ENCODE measurements at regions not wholly inside any gene's neighbourhood (a gene's known extent, or its start where the extent isn't known, plus 50 kb on each side); places are given as distances from the start of the nearest gene placed in this dataset.

DNA sequence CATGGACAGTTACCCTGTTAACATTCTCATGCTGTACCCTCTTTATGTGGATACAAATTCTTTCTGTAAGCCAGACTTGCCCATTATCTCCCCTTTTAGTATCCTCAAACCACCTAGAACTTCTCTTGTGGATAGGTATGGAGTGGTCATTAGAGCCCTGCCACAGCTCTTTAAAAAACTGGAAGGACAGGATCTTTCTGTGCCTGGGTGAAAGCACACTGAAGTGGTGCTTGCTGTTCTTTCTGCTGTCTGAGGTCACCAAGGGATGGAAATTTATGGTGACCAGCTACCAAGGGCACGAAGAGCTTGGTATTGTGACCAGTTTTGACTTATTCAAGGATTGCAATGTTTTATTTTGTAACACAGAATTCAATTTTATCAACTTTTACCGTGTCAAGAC is 344.2 kb downstream of the CBLL2 start:
- Histone ChIP-seq H3K36me3 (no peaks in the 10 kb centered on the region), H3K4me1 (no peaks in the 10 kb centered on the region), H3K9me3 (no peaks in the 10 kb centered on the region), H3K27me3 (no peaks in the 10 kb centered on the region), H3K4me3 (no peak overlapping the region), H3K27ac (no peak overlapping the region)
- 52 to 70% methylated on average over 2 of the region's 2 CpGs for WGBS, 2 donors
- DNase-seq: no peak
- intact Hi-C loops (cut with DNase I): no loop called here
- TF ChIP-seq POLR2AphosphoS5 (IDR thresholded peaks at IDR 0.05) (no peak), EP300 (IDR thresholded peaks at IDR 0.05) (no peak), POLR2A (IDR thresholded peaks at IDR 0.05) (no peak)
- TF ChIP-seq, protein P1, sequence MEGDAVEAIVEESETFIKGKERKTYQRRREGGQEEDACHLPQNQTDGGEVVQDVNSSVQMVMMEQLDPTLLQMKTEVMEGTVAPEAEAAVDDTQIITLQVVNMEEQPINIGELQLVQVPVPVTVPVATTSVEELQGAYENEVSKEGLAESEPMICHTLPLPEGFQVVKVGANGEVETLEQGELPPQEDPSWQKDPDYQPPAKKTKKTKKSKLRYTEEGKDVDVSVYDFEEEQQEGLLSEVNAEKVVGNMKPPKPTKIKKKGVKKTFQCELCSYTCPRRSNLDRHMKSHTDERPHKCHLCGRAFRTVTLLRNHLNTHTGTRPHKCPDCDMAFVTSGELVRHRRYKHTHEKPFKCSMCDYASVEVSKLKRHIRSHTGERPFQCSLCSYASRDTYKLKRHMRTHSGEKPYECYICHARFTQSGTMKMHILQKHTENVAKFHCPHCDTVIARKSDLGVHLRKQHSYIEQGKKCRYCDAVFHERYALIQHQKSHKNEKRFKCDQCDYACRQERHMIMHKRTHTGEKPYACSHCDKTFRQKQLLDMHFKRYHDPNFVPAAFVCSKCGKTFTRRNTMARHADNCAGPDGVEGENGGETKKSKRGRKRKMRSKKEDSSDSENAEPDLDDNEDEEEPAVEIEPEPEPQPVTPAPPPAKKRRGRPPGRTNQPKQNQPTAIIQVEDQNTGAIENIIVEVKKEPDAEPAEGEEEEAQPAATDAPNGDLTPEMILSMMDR (IDR thresholded peaks at IDR 0.05): no peak

DNA sequence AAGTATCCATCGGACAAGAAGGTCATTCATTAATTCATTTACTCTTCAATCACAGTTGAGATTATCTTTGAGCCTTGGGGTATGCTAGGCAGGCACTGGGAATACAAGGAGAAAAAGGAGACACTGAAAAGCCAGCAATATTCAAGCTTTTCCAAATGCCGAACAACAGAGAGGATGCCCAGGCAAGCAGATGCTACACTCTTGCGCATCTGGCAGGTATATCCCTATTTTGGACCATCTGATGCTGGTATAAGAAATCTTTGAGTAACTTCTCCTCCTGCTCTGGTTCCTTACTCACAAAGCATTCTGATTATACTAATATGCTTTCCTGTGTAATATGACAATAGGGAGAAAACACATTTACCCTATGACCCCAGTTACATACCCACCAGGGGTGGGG is 354.9 kb downstream of the CBLL2 start:
- intact Hi-C loops (cut with DNase I): no loop called here
- TF ChIP-seq, protein P1 (IDR thresholded peaks at IDR 0.05): no peak
- TF ChIP-seq POLR2AphosphoS5 (IDR thresholded peaks at IDR 0.05) (no peak), EP300 (IDR thresholded peaks at IDR 0.05) (no peak), POLR2A (IDR thresholded peaks at IDR 0.05) (no peak)
- Histone ChIP-seq H3K36me3 (no peaks in the 10 kb centered on the region), H3K4me1 (peaks cover 0 to 7% (median 0%) of the 10 kb centered on the region in 4 donors), H3K27me3 (no peaks in the 10 kb centered on the region), H3K4me3 (no peak overlapping the region), H3K27ac (peak overlapping the region in 3 of 4 donors; percentile 14 to 68 (median 60)), H3K9me3 (no peaks in the 10 kb centered on the region)
- WGBS, 2 donors: 66 to 94% methylated on average over 3 of the region's 3 CpGs
- no peak for DNase-seq

DNA sequence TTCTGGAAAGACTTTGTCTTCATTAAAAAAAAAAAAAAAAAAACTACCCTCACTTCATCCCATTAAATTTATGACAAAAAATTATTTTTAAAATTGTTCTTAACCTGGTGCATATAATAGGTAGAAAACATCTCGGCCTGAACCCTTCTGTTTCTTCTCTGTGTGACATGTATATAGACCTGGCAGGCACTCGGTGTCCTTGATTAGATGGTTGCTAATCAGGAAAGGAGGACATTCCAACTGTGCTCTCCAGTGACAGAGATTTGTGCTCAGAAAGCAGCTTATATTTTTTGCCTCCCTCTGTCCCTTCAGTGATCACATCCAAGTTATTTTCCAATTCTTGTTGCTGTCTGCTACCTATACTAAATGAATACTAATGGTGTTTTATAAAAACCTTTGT is 355.6 kb downstream of the CBLL2 start:
- intact Hi-C loops (cut with DNase I): no loop called here
- Histone ChIP-seq H3K4me1 (peaks cover 0 to 7% (median 0%) of the 10 kb centered on the region in 4 donors), H3K27ac (peak overlapping the region in 3 of 4 donors; percentile 47 to 68 (median 60)), H3K9me3 (no peaks in the 10 kb centered on the region), H3K4me3 (no peak overlapping the region), H3K27me3 (no peaks in the 10 kb centered on the region), H3K36me3 (no peaks in the 10 kb centered on the region)
- no peak for TF ChIP-seq POLR2A (IDR thresholded peaks at IDR 0.05)
- peak in 1 of 4 donors; percentile 44 for TF ChIP-seq EP300 (IDR thresholded peaks at IDR 0.05)
- TF ChIP-seq, protein P1 (IDR thresholded peaks at IDR 0.05): no peak
- peak in 3 of 4 donors; percentile 47 to 78 (median 66) for TF ChIP-seq POLR2AphosphoS5 (IDR thresholded peaks at IDR 0.05)
- no peak for DNase-seq
- 72 to 76% methylated on average over 2 of the region's 2 CpGs for WGBS, 2 donors

DNA sequence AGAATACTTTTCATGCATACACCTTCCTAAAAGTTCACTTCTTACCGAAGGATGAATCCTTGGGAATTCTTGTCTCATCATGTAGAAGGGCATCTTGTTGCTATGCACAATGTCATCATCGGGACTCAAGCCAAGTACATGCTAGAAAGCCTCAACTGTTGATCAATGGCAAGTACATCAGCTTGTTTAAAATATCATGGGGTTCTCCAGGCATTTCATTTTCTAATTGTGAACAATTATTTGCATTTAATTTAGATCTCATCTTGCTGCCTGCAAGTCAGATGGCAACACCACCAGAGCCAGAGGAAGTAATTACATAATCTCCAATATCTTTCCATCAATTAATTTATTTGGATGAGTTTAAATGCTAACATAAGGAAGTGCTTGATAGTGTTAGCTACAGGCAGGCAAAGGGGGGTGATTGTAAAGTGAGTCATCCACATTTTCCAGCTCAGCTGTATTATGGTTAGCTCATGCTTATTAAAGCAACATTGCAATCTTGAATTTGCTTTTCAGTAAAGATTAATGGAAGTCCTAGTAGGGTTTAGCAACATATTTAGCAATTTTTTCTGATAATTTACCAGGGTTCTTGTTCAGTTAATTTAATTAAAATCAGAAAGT is 356.5 kb downstream of the CBLL2 start:
- 81 to 86% methylated on average over 2 of the region's 2 CpGs for WGBS, 2 donors

DNA sequence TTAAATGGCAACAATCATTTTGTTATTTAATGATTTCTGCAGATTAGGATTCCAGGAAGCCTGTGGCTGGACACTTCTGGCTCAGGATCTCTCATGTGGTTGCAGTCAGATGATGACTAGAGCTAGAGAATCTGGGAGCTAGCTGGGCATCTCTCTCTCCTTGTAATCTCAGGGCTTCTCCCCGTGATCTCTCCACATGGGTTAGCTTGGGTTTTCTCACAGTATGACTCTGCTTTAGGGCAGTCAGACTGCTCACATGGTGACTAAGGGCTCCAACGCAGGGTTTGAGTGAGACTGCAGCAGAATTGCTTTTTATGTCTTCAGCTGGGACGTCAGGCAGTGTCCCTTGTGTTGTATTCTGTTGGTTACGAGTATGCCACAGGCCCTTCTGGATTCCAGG is 361.4 kb downstream of the CBLL2 start:
- Histone ChIP-seq H3K4me3 (no peak overlapping the region), H3K4me1 (peaks cover 0 to 25% (median 0%) of the 10 kb centered on the region in 4 donors), H3K27me3 (no peaks in the 10 kb centered on the region), H3K36me3 (no peaks in the 10 kb centered on the region), H3K9me3 (no peaks in the 10 kb centered on the region), H3K27ac (peak overlapping the region in 3 of 4 donors; percentile 8 to 50 (median 19))
- no peak for DNase-seq
- TF ChIP-seq POLR2A (IDR thresholded peaks at IDR 0.05): no peak
- TF ChIP-seq EP300 (IDR thresholded peaks at IDR 0.05): no peak
- TF ChIP-seq, protein P1 (IDR thresholded peaks at IDR 0.05): no peak
- TF ChIP-seq POLR2AphosphoS5 (IDR thresholded peaks at IDR 0.05): no peak
- WGBS, 2 donors: 58 to 67% methylated on average over 4 of the region's 4 CpGs
- intact Hi-C loops (cut with DNase I): no loop called here

More for the DNA sequence above, 356.5 kb downstream of the CBLL2 start:
- DNase-seq: no peak
- Histone ChIP-seq H3K4me3 (no peak overlapping the region), H3K9me3 (no peaks in the 10 kb centered on the region), H3K27ac (peak overlapping the region in 3 of 4 donors; percentile 47 to 68 (median 60)), H3K36me3 (no peaks in the 10 kb centered on the region), H3K27me3 (no peaks in the 10 kb centered on the region), H3K4me1 (peaks cover 0 to 8% (median 0%) of the 10 kb centered on the region in 4 donors)
- intact Hi-C loops (cut with DNase I): no loop called here
- no peak for TF ChIP-seq POLR2A (IDR thresholded peaks at IDR 0.05)
- TF ChIP-seq POLR2AphosphoS5 (IDR thresholded peaks at IDR 0.05): peak in 1 of 4 donors; percentile 9

Measured in sigmoid colon (tissue), 6 donors.